Activated T-cell treated with anti-CD3 and anti-CD28 coated beads, Interleukin-2, amount 50 U/mL, for 48 hours (primary cell): ENCODE measurements at regions not wholly inside any gene's neighbourhood (a gene's known extent, or its start where the extent isn't known, plus 50 kb on each side); places are given as distances from the start of the nearest gene placed in this dataset.
"Not testable (repeated sequence)": the region's sequence is repeated elsewhere in the genome, so short reads cannot be mapped to it uniquely, and the experiment has no call there.

Experiments
- DNase-seq, 2 experiments: peaks; one replicate each; pipeline ENCODE4 v3.0.0-alpha.2; 2020

GRCh38 chr6:106844930-106845329 lies 129.6 kb downstream of the CD24 start:
- no peak for DNase-seq

GRCh38 chr6:106832766-106833510 lies 141.6 kb downstream of the CD24 start:
- no peak for DNase-seq

- DNase-seq, result no peak
Observed at GRCh38 chr6:106830930-106831329, 143.6 kb downstream of the CD24 start.

GRCh38 chr6:106829451-106829850 lies 145.1 kb downstream of the CD24 start:
- no peak for DNase-seq

GRCh38 chr6:106827081-106827480 lies 147.4 kb downstream of the CD24 start:
- no peak for DNase-seq

DNA sequence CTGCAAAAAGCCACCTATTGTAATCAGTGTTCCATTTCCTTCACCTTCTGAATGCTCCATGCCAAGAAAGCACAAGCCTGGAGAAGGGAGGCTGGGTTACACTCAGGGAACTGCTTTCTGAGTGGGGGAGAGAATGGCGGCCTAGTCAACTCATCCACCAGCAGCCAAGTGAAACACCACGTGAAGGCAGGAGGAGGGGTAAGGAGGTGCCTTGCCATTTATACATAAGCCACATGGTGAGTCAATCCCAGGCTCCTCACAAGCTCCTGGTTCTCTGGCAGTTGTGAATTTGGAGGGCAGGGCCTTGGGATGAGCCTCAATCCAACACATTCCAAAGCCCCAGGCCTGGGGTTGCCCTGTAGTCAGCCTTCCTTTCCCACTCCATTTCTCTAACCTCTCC lies 149.4 kb downstream of the CD24 start:
- DNase-seq, result no peak

DNA sequence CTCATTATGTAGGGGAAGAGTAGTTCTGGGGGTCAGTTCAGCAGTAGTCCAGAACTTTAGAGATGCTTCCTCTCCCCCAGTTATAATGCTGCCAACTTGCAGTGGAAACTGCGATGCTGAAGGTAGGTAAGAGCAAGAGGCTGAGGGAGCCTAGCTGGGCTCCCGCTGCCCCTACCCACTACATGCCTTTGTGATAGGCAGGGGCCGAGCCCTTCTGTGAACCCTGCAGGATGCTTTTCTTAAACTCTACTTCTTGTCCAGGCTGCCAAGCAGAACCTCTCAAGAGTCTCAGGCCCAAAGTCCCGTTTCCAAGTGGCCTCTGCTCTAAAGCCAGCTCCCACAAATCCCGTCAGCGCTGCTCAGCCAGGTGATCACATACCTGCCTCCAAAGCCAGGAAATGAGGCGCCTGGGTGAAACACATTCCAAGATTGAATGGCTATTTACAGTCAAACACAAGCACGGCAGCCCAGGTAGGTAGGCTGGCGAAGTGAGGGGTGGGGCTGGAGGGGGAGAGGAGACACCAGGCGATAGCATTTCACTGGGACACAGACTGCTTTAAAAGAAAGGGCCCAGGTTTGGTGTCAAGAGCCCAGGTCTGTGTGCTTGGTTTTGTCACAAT lies 150.7 kb downstream of the CD24 start:
- no peak for DNase-seq

GRCh38 chr6:106823058-106823457 lies 151.5 kb downstream of the CD24 start:
- no peak for DNase-seq

- DNase-seq, result no peak
Observed at GRCh38 chr6:106820412-106820852, 154.1 kb downstream of the CD24 start.

GRCh38 chr6:106811088-106811686 lies 163.3 kb downstream of the CD24 start:
- DNase-seq, result no peak

- DNase-seq, result no peak
Observed at GRCh38 chr6:106808758-106809157, 165.8 kb downstream of the CD24 start.

DNA sequence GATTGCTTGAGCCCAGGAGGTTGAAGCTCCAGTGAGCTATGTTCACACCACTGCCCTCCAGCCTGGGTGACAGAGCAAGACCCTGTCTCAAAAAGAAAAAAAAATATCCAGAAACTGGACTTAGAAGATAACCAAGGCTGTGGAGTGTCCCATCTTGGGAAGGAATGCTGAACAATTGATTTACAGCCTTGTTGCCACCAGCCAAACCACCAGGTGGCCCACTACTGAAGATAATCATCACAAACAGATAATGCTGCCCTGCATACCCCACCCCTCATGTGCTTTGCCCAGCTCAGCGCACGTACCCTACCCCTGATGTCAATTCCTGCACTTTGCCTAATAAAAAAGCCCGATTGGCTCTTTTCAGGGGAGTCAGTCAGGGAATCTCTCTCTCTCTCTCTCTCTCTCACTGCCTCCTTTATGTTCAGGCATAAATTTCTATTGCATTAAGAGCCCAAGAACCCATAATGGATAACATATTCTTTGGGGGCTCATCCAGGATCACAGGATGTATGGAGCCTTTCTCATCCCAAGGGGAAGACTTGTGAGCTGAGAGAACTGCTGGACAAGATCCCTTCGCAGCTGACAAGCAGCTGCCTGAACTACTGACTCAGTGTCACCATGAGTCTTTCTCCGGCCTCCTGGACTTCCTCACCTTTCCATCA lies 166.4 kb downstream of the CD24 start:
- DNase-seq, result no peak

- DNase-seq, result not testable (repeated sequence)
Observed at GRCh38 chr6:106806253-106806652, 168.3 kb downstream of the CD24 start.

GRCh38 chr6:106805771-106806170 lies 168.8 kb downstream of the CD24 start:
- DNase-seq, result no peak

DNA sequence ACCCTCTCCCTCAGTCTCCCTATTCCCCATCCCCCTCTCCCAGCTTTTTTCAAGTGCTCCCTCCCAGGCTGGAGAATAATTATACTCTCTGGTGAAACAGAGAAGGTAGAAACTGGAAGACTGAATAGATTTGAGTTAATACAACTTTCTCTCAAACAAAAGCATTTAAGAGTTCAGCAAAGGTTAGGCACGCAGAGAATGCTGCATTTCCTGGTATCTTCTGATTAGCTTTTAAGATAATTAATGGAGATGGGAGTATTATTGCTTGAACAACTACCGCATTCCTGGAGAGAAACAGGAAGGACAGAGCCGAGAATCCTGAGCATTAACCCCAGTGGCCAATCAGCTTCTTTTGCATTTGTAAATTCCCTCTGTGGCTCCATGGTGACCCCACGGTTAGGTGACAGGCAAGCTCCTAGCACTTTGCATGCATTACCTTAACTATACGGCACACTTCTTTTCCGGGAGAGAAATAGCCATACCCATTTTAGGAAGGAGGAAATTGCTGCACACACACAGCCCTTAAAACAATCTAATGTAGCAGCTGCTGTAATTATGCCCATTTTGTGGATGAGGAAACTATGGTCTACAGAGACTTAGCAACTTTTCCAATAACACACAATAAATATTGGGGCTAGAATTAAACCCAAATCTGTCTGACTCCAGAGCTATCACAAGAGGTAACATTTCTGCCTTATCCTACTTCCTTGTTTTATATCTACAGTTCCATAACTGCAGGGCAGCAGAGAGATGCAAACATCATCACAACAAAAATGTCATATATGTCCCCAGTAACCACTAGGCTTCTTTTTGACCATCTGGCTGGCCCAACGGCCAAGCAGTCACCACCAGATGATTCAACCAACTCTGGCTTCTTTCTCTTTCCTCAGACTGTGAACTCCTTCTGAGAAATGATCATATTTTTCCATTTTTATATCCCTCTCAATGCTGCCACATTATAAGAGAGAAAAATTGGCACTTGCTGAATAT lies 169.9 kb downstream of the CD24 start:
- DNase-seq, result no peak

DNA sequence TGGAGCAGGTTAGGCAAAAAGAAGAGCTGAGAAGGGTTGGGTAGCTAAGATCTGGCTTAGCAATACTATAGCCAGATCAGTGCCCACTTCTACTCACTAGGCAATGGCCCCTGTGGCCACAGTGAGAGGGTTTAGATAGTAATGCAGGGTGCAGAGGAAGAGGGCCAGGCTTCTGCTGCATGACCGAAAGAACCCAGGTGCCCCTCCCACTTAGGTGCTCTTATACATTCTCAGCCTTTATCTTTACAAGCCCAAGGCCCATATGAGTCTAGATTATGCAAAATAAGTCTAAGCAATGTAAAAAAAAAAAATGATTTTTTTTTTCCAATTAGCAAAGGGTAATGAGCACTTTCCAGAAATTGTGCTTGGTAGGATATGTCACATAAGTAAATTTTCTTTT lies 171.3 kb downstream of the CD24 start:
- DNase-seq, result no peak

GRCh38 chr6:106802139-106802538 lies 172.4 kb downstream of the CD24 start:
- no peak for DNase-seq

DNA sequence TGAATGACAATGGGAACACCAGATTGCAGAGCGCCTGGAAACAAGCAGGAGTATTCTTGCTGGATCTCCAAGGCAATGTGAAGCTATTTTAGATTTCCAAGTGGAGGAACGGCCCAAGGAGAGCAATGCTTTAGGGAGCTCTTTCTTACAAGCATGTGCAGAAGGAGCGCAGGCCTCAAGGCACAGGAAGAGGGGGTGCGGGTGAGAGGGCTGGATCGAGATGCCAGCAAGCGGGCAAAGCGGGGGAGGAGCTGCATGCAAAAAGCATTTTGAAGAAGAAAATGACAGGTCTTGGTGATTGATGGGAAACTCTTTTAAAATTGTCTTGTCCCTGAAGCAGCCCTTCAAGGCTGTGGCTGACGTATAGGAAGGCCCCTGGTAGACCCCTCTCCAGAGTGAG lies 171.9 kb downstream of the QRSL1 start:
- DNase-seq, result no peak

DNA sequence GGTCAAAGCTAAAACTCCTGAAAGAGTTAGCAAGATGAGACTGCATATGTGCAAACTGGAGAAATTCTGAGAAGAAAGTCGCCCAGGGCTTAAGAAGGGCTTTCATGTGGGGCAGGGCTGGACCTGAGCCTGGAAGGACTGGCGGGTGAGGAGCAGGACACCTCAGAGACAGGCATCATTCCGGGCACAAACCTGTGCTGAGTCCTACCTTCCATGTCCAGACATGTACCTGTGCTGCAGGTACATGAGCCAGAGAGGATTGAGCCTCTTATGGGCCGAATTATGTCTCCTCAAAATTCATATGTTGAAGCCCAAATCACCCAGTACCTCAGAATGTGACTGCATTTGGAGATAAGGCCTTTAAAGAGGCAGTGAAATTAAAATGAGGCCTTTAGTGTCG lies 171.0 kb downstream of the QRSL1 start:
- no peak for DNase-seq

GRCh38 chr6:106799031-106799894 lies 169.9 kb downstream of the QRSL1 start:
- peak in 1 of 2 experiments; percentile 16 for DNase-seq

DNA sequence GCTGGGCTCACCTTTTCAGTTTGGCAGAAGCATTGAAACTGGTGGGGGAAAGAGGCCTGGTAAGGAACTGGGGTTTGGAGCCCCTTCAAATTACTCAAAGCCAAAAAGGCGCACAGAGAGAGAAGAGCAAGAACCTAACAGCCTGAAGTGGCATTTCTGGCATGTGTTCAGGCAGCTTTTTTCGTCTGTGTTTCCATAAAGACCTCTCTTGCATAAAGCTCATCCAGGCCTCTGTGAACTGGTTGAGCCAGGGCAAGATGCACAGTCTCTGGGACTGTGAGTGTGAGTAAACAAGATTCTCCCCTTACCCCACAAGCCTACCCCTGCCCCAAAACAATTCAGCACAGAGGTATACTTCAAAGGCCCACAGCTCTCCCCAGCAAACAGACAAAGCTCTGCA lies 167.8 kb downstream of the QRSL1 start:
- DNase-seq, result no peak
